Fibroblast of mammary gland (primary cell): ENCODE measurements at regions not wholly inside any gene's neighbourhood (a gene's known extent, or its start where the extent isn't known, plus 50 kb on each side); places are given as distances from the start of the nearest gene placed in this dataset.

ENCODE experiments used
- DNase-seq: peaks from one replicate; pipeline ENCODE4 v3.0.0-alpha.2; 2010; ENCODE audit warnings: low read depth
- H3K4me3 ChIP-seq: 2 replicates; pipeline ENCODE4 v1.5.1; 2011; ENCODE audit warnings: low read depth, mild to moderate bottlenecking, low read length, moderate library complexity; ENCODE audit not compliant: control insufficient read depth
- TF ChIP-seq, protein P1 (sequence below): conservative IDR thresholded peaks from 2 replicates; pipeline ENCODE4 v1.5.1; 2011; ENCODE audit warnings: low read depth, low read length, inconsistent platforms; ENCODE audit not compliant: control insufficient read depth, insufficient read depth

DNA sequence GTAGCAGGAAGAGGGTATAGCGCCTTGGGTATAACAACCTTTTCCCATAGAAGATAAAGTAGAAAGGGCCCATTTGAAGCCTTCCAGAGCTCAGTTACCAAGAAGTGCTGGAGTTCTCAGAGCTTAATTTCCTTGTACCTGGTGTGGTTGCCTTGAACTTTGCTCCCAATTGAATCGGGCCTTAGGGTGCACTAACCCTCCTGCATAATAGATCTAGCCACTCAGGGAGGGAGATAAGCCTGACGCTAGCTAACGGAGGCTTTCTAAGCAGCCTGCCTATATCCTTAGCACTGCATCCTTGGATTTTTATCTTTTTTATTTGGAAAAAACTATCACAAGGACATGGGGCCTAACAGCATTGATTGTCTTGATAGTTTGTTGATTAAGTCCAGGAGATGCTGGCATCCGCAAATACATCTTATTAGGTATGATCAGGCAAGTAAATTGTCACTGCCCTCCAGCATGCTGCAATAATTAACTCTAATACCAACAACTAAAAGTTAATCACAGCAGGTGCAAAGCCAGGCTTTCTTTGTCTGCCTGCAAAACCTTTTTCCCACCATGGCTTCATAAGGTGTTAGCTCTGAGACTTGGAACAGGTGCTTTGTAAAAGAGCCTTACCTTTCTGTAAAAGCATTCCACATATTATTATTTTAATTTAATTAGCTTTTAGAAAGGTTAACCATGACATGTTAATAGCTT, 199.4 kb downstream of the SREK1 start:
- TF ChIP-seq, protein P1, sequence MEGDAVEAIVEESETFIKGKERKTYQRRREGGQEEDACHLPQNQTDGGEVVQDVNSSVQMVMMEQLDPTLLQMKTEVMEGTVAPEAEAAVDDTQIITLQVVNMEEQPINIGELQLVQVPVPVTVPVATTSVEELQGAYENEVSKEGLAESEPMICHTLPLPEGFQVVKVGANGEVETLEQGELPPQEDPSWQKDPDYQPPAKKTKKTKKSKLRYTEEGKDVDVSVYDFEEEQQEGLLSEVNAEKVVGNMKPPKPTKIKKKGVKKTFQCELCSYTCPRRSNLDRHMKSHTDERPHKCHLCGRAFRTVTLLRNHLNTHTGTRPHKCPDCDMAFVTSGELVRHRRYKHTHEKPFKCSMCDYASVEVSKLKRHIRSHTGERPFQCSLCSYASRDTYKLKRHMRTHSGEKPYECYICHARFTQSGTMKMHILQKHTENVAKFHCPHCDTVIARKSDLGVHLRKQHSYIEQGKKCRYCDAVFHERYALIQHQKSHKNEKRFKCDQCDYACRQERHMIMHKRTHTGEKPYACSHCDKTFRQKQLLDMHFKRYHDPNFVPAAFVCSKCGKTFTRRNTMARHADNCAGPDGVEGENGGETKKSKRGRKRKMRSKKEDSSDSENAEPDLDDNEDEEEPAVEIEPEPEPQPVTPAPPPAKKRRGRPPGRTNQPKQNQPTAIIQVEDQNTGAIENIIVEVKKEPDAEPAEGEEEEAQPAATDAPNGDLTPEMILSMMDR: no peak
- DNase-seq: no peak
- no peak overlapping the region for H3K4me3 ChIP-seq

DNA sequence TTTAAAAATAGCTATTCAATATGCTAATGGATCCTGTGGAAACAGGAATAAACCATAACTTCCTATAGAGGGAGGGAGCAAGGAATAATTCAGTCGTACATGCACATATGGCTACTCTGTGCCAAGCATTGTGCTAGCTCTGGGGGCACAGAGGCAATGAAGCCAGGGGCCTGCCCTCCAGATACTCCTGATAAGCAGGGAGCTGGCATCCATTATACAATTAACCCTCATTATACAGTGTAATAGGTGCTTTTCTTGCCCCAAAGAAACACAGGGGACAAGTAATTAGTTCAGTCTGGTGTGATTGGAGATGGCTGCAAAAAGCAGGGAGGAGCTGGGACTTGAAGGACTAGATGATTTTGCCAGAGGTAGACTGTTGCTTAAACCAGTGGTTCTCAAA, 200.4 kb downstream of the SREK1 start:
- TF ChIP-seq, protein P1: no peak
- no peak for DNase-seq

DNA sequence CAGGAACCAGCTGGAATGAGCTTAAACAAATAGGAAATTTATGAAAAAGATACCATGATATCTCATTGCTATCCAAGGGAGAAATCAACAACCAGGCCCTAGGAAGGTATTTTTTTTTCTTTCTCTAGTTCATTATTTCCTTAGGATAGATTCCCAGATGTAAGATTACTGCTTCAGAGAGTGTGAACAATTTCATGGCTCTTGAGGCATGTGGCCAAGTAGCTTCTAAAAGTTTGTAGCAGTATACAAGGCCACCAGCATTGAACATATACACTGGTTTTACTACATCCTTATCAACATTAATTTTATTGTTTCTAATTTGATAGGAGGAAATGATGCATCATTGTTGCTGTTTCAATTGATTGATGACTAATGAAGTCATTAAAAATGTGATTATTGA, 201.2 kb downstream of the SREK1 start:
- TF ChIP-seq, protein P1: no peak
- no peak overlapping the region for H3K4me3 ChIP-seq
- DNase-seq: no peak

More for the DNA sequence above, 200.4 kb downstream of the SREK1 start:
- H3K4me3 ChIP-seq: no peak overlapping the region

DNA sequence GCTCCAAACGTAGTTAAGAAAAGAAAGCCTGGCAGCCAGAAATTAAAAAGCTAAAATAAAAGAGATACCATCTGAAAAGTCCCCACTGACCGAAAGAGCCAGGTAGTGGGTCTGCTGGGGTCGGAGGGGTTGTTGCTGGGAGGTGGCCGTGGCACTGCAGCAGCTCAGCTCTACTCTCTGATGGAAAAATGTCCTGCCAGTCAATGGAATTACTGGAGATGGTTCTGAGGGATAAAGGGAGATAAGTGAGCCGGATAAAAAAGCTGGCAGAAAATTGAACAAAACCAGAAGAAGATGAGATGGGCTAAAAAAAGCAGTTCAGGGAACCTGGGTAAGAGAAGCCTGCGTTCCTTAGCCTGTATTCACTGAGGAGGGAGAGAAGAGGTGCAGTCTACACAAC, 202.8 kb downstream of the SREK1 start:
- no peak for DNase-seq
- H3K4me3 ChIP-seq: no peak overlapping the region
- TF ChIP-seq, protein P1: no peak

DNA sequence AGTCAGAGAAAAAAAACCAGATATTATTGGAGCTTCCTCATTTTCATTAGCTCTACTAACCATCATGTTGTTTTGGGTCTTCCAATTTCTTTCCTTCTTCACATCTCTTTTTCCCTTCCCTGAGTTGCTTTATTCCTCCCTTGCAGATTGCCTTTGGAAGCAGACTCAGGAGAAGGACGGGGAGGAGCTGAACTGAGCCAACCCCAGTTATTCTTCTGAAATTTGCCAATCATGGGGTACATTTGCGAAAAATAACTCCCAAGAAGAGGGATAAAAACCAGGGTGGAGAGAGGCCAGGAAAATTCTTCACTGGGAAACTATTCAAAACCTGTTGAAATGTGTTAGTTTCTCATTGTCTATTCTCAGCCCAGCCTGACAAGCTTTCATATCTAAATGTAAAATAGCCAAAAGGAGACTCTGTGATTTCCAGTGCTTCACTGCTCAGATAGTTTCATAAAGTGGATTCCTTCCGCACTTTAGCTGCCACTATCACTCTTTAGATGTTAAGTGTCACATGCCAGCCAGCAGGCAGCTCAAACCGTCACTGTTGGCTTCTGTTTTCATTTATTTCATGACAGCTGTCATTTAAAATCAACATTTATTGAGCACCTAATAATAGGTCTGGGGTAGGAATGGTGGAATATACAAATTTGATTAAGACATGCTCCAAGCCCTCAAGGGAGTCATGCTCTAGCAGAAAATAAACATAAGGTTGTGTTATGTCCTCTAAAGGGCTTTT, 204.5 kb downstream of the SREK1 start:
- TF ChIP-seq, protein P1: no peak
- no peak for DNase-seq
- H3K4me3 ChIP-seq: no peak overlapping the region

DNA sequence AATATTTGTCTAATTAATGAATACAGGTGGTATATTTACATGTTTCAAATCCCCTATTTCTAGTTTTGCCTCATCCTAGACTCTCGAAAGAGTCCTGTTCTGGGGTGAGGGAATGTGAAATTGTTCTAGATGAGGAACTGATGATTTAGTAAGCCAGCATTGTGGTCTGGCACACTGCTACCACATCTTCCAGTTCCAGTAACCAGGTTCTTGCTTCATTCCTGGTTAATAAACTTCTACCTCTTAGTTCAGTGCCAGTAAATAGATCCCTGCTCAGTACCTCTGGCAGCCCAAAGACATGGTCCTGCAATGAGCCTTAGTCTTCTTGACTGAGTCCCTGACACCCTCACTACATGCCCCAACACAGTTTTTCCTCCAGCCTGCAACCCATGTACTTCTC, 207.7 kb downstream of the SREK1 start:
- no peak for DNase-seq
- TF ChIP-seq, protein P1: no peak
- H3K4me3 ChIP-seq: no peak overlapping the region

DNA sequence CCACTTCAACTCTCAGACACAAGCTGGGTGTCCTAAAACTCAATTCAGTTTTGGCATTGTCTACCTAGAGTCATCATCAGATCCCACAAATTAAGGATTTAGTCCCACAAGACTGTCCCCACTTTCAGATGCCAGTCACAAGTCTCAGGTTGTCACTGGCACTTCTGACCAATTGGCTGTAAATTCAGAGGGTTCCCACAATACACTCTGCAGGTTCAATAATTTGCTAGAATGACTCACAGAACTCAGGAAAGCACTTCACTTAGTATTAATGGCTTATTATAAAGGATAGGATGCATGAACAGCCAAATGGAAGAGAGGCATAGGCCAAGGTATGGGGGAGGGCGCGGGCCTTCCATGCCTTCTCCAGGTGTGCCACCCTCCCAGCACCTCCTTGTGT, 209.1 kb downstream of the SREK1 start:
- no peak for DNase-seq
- TF ChIP-seq, protein P1: no peak
- no peak overlapping the region for H3K4me3 ChIP-seq
